Esophagus squamous epithelium (tissue), 5 donors: ENCODE measurements at regions not wholly inside any gene's neighbourhood (a gene's known extent, or its start where the extent isn't known, plus 50 kb on each side); places are given as distances from the start of the nearest gene placed in this dataset.
"Not testable (repeated sequence)": the region's sequence is repeated elsewhere in the genome, so short reads cannot be mapped to it uniquely, and the experiment has no call there.

Experiments used
- DNase-seq: peaks from one replicate; lab custom pipeline; 2025; lab: John Stamatoyannopoulos, UW
- H3K27ac ChIP-seq, 4 donors: fragments of 200-600 bp; sonication (generic); one replicate each; pipeline ENCODE4 v1.5.1; 2016 to 2019; ENCODE audit warnings: mild to moderate bottlenecking in 1 of 4
- H3K27me3 ChIP-seq, 4 donors: fragments of 200-600 bp; sonication (generic); 1 replicate in 3 of 4; 2 replicates in 1 of 4; pipeline versions ENCODE4 v1.5.1 to v1.6.0; 2017 to 2021; ENCODE audit warnings: antibody characterized with exemption in 1 of 4
- H3K36me3 ChIP-seq, 3 donors: fragments of 200-600 bp; sonication (generic); one replicate each; pipeline ENCODE4 v1.5.1; 2016 to 2019
- H3K4me1 ChIP-seq, 3 donors: fragments of 200-600 bp; sonication (generic); one replicate each; pipeline ENCODE4 v1.5.1; 2017 to 2019
- H3K4me3 ChIP-seq, 4 donors: fragments of 200-600 bp; sonication (generic); 1 replicate in 3 of 4; 2 replicates in 1 of 4; pipeline ENCODE4 v1.5.1; 2016 to 2019; ENCODE audit warnings: mild to moderate bottlenecking in 2 of 4, moderate library complexity in 1 of 4
- H3K9me3 ChIP-seq, 3 donors: fragments of 200-600 bp; sonication (generic); one replicate each; pipeline ENCODE4 v1.5.1; 2016 to 2019
- CTCF ChIP-seq, 6 experiments: fragments of 450-650 bp in 4 of 6; fragments of 200-600 bp in 2 of 6; sonication (generic) in 2 of 6; IDR thresholded peaks; one replicate each; pipeline ENCODE4 v1.5.1; 2016 to 2019; ENCODE audit warnings: antibody characterized with exemption in 6 of 6, mild to moderate bottlenecking in 4 of 6, moderate library complexity in 4 of 6
- POLR2A ChIP-seq, 4 donors: fragments of 450-650 bp; IDR thresholded peaks; one replicate each; pipeline ENCODE4 v1.6.1; 2017; ENCODE audit warnings: antibody characterized with exemption in 4 of 4, mild to moderate bottlenecking in 4 of 4, moderate library complexity in 3 of 4
- WGBS, 2 donors: methylation state at CpG; one replicate each; pipeline ENCODE4 v1.1.5; 2018; 5-methylcytosine and 5-hydroxymethylcytosine counted together
- intact Hi-C: fragments of 100-400 bp; cut with DNase I; formaldehyde crosslinking; loops from one replicate; pipeline ENCODE4 v1.15.0; 2022
- donor health status: DM: yes; HTN: yes; CAD: no.

DNA sequence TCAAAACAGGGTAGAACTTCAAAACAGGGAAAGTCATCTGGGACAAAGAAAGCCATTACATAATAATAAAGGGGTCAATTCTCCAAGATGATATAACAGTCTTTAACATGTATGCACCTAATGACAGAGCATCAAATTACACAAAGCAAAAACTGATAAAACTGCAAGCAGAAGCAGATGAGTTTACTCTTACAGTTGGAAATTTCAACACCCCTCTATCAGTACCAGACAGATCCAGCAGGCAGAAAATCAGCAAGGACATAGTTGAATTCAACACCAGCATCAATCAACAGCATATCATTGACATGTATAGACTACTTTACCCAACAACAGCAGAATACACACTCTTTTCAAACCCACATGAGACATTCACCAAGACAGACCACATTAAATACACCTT, 233.0 kb upstream of the NEBL start:
- no peak for TF ChIP-seq POLR2A (IDR thresholded peaks at IDR 0.05)
- no peak for TF ChIP-seq CTCF (IDR thresholded peaks at IDR 0.05)
- H3K9me3 ChIP-seq: no peaks in the 10 kb centered on the region
- no peak for DNase-seq
- H3K4me1 ChIP-seq: peaks cover 0 to 8% (median 0%) of the 10 kb centered on the region in 3 donors
- H3K27ac ChIP-seq: no peak overlapping the region
- H3K4me3 ChIP-seq: no peak overlapping the region
- H3K27me3 ChIP-seq: no peaks in the 10 kb centered on the region
- H3K36me3 ChIP-seq: no peaks in the 10 kb centered on the region
- intact Hi-C loops: no loop called here

DNA sequence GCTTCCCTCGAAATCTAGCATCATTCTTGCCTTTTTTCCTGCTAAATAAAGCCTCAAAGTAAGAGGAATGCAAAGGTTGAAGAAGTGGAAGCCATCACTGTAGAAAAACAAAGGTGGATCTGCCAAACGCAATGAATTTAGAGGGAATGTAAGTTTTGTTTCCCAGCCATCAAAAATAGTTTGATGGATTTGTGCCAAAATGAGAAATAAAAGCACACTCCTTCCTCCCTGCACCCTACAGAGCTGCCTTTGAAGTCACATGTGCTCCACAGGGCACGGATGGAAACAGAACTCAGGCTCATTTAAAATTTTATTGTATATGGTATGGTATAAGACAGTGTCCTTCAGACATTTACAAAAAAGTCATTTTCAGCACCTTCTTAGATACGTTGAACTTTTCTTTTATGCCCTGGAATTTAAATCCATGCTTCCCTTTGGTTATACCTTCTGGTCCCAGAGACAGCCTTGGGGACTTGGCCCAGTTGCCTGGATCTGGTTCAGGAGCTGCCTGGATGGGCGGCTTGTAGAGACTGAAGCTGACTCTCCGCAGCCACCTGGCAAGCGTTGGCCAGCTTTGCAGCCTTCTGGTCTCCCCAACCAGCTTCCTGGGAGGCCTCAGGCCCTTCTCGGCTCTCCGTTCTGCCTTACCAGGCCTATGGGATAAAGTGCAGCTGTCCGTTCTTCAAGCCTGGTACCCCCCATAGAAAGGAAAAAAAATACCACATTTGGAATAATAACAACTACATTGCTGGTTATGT, 228.5 kb upstream of the NEBL start:
- Histone ChIP-seq H3K36me3 (no peaks in the 10 kb centered on the region), H3K4me3 (no peak overlapping the region), H3K9me3 (no peaks in the 10 kb centered on the region), H3K4me1 (no peaks in the 10 kb centered on the region), H3K27me3 (no peaks in the 10 kb centered on the region), H3K27ac (no peak overlapping the region)
- intact Hi-C loops: no loop called here
- TF ChIP-seq CTCF (IDR thresholded peaks at IDR 0.05) (no peak), POLR2A (IDR thresholded peaks at IDR 0.05) (no peak)
- no peak for DNase-seq
- 65 to 71% methylated on average over 8 to 10 of the region's 10 CpGs for WGBS, 2 donors

GRCh38 chr10:21122907-21123306, 225.8 kb upstream of the NEBL start:
- Histone ChIP-seq H3K36me3 (no peaks in the 10 kb centered on the region), H3K4me3 (no peak overlapping the region), H3K4me1 (no peaks in the 10 kb centered on the region), H3K9me3 (no peaks in the 10 kb centered on the region), H3K27me3 (no peaks in the 10 kb centered on the region), H3K27ac (no peak overlapping the region)
- intact Hi-C loops: no loop called here
- DNase-seq: no peak
- TF ChIP-seq CTCF (IDR thresholded peaks at IDR 0.05) (no peak), POLR2A (IDR thresholded peaks at IDR 0.05) (no peak)

- WGBS, 2 donors: 90 to 95% methylated on average over 3 of the region's 3 CpGs
- H3K4me3 ChIP-seq, H3K27me3 ChIP-seq, H3K27ac ChIP-seq, DNase-seq, H3K4me1 ChIP-seq, intact Hi-C loops, H3K9me3 ChIP-seq, H3K36me3 ChIP-seq: not testable (repeated sequence)
These were observed 224.7 kb upstream of the NEBL start for GRCh38 chr10:21121822-21122221.

DNA sequence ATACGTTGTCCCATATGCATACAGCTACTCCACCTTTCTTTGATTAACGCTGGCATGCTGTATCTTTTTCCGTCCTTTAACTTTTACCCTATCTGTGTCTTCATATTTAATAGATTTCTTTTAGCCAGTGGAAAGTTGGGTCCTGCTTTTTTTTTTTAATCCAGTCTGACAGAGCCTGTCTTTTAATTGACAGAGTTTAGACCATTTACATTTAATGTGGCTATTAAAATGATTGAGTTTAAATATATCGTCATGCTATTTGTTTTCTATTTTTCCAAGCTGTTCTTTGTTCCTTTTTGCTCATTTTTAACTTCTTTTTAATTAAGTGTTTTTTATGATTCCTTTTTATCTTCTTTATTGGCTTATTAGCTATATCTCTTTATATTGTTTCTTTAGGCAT, 217.6 kb upstream of the NEBL start:
- DNase-seq: no peak
- WGBS, 2 donors: 83 to 86% methylated on average over 4 of the region's 4 CpGs
- TF ChIP-seq CTCF (IDR thresholded peaks at IDR 0.05) (no peak), POLR2A (IDR thresholded peaks at IDR 0.05) (no peak)
- no peaks in the 10 kb centered on the region for H3K9me3 ChIP-seq
- intact Hi-C loops: no loop called here
- no peaks in the 10 kb centered on the region for H3K4me1 ChIP-seq
- no peaks in the 10 kb centered on the region for H3K27me3 ChIP-seq
- H3K36me3 ChIP-seq: no peaks in the 10 kb centered on the region
- H3K27ac ChIP-seq: no peak overlapping the region
- H3K4me3 ChIP-seq: no peak overlapping the region

- Histone ChIP-seq H3K9me3 (peaks cover 0 to 2% (median 0%) of the 10 kb centered on the region in 3 donors), H3K27ac (no peak overlapping the region), H3K4me3 (no peak overlapping the region), H3K27me3 (no peaks in the 10 kb centered on the region), H3K4me1 (no peaks in the 10 kb centered on the region), H3K36me3 (no peaks in the 10 kb centered on the region)
- 64 to 69% methylated on average over 2 of the region's 2 CpGs for WGBS, 2 donors
- DNase-seq: no peak
- TF ChIP-seq POLR2A (IDR thresholded peaks at IDR 0.05): no peak
- no peak for TF ChIP-seq CTCF (IDR thresholded peaks at IDR 0.05)
- intact Hi-C loops: no loop called here
These were observed 213.2 kb upstream of the NEBL start for GRCh38 chr10:21110358-21110757.

DNA sequence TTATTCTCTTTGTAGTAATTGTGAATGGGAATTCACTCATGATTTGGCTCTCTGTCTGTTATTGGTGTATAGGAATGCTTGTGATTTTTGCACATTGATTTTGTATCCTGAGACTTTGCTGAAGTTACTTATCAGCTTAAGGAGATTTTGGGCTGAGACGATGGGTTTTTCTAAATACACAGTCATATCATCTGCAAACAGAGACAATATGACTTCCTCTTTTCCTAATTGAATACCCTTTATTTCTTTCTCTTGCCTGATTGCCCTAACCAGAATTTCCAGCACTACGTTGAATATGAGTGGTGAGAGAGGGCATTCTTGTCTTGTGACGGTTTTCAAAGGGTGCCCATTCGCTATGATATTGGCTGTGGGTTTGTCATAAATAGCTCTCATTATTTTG, 209.8 kb upstream of the NEBL start:
- H3K36me3 ChIP-seq, H3K4me1 ChIP-seq, H3K4me3 ChIP-seq, H3K27me3 ChIP-seq, DNase-seq, H3K27ac ChIP-seq, intact Hi-C loops, H3K9me3 ChIP-seq: not testable (repeated sequence)
- WGBS, 2 donors: 84 to 92% methylated on average over 4 of the region's 4 CpGs

- H3K36me3 ChIP-seq, H3K27me3 ChIP-seq, H3K4me1 ChIP-seq, intact Hi-C loops, H3K9me3 ChIP-seq, H3K27ac ChIP-seq, H3K4me3 ChIP-seq, DNase-seq: not testable (repeated sequence)
- WGBS, 2 donors: 78 to 82% methylated on average over 3 of the region's 3 CpGs
These were observed 208.2 kb upstream of the NEBL start for GRCh38 chr10:21105331-21105730.
